Hematopoietic multipotent progenitor cell treated with erythropoietin and hydrocortisone succinate and interleukin-3 and kit ligand, for 8 days (in vitro differentiated cells): ENCODE measurements at regions not wholly inside any gene's neighbourhood (a gene's known extent, or its start where the extent isn't known, plus 50 kb on each side); places are given as distances from the start of the nearest gene placed in this dataset.

Source experiments
- DNase-seq: peaks from one replicate; pipeline ENCODE4 v3.0.0-alpha.2; 2015

DNA sequence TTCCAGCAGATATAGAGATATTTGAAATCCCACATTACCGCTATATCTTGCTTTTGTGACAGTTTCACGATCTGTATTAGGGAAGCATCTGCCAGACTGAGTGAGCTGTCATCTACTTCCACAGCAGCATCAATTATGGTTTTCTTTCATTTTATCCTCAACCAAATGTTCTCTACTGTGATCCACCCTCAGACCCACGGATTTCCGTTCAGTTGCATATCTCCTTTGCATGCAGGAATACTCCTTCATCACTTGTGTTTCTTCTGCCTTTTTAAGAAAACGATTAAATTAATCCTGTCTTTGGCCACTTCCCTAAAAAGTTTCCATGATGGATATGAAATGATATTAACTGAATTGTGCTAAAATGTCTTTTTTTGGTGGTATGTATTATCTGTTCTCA lies 262.1 kb upstream of the ADGRB3 start:
- no peak for DNase-seq

- DNase-seq: no peak
Measured at GRCh38 chr6:68368845-68369244, 266.2 kb upstream of the ADGRB3 start.

- DNase-seq: no peak
Measured at GRCh38 chr6:68364271-68364805, 270.7 kb upstream of the ADGRB3 start.

DNA sequence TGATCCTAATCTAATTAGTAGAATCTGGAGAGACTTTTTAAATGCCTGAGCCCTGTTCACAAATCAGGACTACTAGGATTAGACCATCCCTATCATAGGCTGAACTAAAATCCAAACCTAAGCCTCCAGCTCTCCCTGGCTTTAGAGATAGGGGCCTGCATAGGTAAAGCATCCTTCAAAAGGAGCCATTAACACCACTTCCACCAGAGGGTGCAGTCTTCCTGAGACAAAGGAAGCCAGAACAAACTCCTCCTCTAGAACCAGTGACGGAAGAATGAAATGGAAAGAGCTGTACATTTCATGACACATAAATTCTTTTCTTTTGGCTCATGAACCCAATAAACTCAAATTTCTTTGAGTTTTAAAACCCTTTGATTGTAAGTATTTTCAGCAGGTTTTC lies 291.2 kb upstream of the ADGRB3 start:
- peak; percentile 35 for DNase-seq

- DNase-seq: no peak
Measured at GRCh38 chr6:68342286-68342685, 292.8 kb upstream of the ADGRB3 start.

- no peak for DNase-seq
Measured at GRCh38 chr6:68339488-68340131, 295.5 kb upstream of the ADGRB3 start.

DNA sequence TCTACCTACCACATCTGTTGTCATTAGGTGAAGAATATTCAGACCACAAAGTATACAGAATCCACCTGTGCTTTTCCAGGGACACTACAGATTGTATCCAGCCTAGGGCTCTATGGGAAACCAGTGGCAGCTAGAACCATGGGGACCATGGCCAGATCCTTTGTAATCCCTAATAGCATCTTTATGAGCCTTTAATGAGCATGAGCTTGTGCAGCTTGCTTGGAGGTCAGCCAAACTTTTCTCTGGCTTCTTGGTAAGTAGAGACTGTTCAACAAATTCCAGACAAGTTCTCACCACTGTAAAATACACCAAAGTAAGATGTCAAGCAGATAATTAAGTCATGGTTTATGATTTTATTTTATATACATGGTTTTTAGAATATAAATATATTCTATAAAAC lies 301.6 kb upstream of the ADGRB3 start:
- no peak for DNase-seq

DNA sequence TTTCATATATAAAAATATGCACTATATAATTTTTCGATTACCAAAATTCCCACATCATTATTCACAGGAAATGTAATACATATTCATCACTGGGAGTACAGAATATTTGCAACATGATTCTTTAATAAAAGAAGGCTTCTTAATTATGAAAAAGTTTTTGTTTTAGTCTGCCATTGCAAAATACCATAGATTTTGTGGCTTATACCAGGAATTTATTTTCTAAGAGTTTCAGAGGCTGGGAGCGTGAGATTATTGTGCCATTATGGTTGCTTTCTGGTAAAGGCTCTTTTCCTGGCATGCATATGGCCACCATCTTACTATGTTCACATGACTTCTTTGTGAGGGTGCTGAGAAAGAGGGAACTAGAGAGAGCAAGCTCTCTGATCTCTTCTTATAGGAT lies 306.9 kb upstream of the ADGRB3 start:
- DNase-seq: no peak

- no peak for DNase-seq
Measured at GRCh38 chr6:68326762-68327161, 308.3 kb upstream of the ADGRB3 start.

GRCh38 chr6:68317366-68317765 lies 317.7 kb upstream of the ADGRB3 start:
- DNase-seq: no peak

DNA sequence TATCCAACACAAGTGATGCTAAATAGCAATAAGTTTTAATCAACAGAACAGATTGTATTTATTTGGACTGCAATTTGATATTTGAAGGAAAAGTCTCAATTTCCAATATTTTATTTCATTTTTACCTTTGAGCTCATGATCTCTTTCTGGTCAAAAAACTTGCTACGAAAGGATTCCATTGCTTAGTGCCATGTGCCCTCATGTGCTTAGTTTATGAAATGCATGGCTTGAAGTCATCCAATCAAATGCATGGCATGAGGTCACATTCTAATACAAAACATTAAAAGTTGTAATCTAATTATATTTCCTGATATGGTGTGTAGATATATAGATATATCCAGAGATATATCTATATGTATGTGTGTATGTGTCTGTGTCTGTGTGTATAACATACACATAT lies 321.2 kb upstream of the ADGRB3 start:
- DNase-seq: no peak

- DNase-seq: no peak
Measured at GRCh38 chr6:68307301-68307700, 327.8 kb upstream of the ADGRB3 start.

GRCh38 chr6:68296126-68296525 lies 339.0 kb upstream of the ADGRB3 start:
- no peak for DNase-seq

GRCh38 chr6:68282646-68283045 lies 352.4 kb upstream of the ADGRB3 start:
- no peak for DNase-seq

DNA sequence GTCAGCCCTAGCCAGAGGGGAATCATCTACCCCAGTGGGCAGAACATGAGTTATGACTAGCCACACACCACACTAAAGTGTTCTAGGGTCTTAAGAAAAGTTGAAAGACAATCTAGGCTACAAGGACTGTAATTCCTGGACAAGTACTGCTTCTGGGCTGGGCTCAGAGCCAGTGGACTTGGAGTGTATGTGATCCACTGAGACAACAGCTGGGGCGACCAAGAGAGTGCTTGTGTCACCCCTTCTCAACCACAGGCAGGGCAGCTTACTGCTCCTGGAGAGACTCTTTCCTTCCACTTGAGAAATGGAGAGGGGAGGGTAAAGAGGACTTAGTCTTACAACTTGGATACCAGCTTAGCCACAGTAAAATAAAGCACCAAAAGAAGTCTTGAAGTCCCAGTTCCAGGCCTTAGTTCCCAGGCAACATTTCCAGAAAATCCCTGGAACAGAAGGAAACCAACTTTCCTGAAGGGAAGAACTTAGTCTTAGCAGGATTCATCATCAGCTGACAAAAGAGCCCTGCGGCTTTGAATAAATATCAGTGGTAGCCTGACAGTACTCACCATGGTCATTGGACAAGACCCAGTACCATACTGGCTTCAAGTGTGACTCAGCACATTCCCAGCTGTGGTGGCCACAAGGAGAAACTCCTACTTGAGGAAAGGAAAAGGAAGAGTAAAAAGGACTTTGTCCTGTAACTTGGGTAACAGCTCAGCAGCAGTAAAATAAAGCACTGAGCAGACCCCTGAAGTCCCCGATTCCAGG lies 355.1 kb upstream of the ADGRB3 start:
- DNase-seq: no peak

- no peak for DNase-seq
Measured at GRCh38 chr6:68273297-68273696, 361.8 kb upstream of the ADGRB3 start.

DNA sequence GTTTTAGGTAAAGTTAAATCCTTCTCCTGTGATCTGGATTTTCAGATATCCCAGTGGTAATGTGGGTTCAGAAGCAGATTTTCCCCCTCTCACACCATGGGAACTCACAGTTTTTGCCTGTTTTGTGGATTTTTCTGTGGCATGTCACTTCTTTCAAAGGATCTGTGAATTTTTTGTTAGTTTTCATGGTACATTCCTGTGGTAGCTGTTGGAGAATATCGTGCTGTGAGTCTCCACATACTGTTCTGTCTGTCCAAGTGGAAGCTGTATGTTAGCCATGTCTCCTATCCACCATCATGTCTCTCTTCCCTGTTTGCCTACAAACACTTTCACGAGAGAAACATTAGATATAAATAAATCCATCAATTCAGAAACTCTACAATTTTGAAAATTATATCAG lies 378.7 kb upstream of the ADGRB3 start:
- DNase-seq: no peak

GRCh38 chr6:68252632-68253031 lies 382.4 kb upstream of the ADGRB3 start:
- DNase-seq: no peak

DNA sequence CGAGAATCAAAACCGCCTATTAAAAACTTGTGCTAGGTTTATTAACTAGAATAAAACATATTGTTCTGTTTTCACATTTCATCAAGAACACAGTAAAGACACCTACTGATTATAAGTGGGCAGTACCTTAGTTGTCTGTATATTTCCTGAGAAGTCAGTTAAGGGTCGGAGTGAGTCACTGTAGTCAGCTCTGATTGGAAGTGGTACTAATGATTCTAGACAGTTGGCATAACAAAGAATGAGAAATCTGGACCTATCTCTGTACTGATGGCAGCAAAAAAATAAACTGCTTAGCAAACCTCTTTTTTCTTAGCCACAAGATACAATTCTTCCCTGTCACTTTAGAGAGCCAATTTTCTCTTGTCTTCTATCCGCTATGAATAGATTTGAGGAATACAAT lies 387.3 kb upstream of the ADGRB3 start:
- no peak for DNase-seq

- no peak for DNase-seq
Measured at GRCh38 chr6:68240726-68241125, 394.4 kb upstream of the ADGRB3 start.

DNA sequence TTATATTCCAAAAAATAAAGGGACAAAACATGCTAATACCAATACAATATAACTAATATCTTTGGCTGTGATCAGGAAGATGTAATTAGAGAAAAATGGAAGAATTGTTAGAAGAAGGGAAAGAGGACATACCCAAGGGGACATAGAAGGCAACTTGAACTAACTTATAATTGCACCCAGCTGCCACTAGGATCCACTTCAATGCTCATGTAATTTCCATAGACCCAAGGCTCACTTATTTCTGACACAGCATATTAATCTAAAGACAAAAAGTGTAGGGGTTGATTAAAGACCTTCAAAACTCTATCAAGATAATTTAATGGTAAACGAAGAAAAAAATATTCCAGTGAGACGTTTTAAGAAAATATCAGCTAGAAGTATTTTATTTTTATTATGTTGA lies 396.0 kb upstream of the ADGRB3 start:
- DNase-seq: no peak

GRCh38 chr6:68238097-68238601 lies 396.9 kb upstream of the ADGRB3 start:
- no peak for DNase-seq

- no peak for DNase-seq
Measured at GRCh38 chr6:68237205-68237604, 397.9 kb upstream of the ADGRB3 start.

- DNase-seq: no peak
Measured at GRCh38 chr6:68235326-68235784, 399.7 kb upstream of the ADGRB3 start.
